HAP-1 (cell line): ENCODE measurements at regions not wholly inside any gene's neighbourhood (a gene's known extent, or its start where the extent isn't known, plus 50 kb on each side); places are given as distances from the start of the nearest gene placed in this dataset.

ENCODE experiments used
- DNase-seq, 2 experiments: peaks; one replicate each; pipeline ENCODE4 v3.0.0-alpha.2; 2016 to 2020; ENCODE audit warnings: low spot score in 2 of 2
- H3K27me3 ChIP-seq: fragments of 250-450 bp; sonication (Bioruptor Pico); 2 replicates; pipeline ENCODE4 v1.5.1; 2020; ENCODE audit warnings: low read depth, mild to moderate bottlenecking, moderate library complexity
- H3K36me3 ChIP-seq: fragments of 250-450 bp; sonication (Bioruptor Pico); replicated peaks from 2 replicates; pipeline ENCODE4 v1.5.1; 2020; ENCODE audit warnings: mild to moderate bottlenecking
- H3K4me1 ChIP-seq: fragments of 250-450 bp; sonication (Bioruptor Pico); 2 replicates; pipeline ENCODE4 v1.5.1; 2020; ENCODE audit warnings: mild to moderate bottlenecking
- H3K4me3 ChIP-seq: fragments of 250-450 bp; sonication (Bioruptor Pico); 2 replicates; pipeline ENCODE4 v1.5.1; 2020; ENCODE audit warnings: mild to moderate bottlenecking, moderate library complexity
- H3K9me3 ChIP-seq: fragments of 250-450 bp; sonication (Bioruptor Pico); 2 replicates; pipeline ENCODE4 v1.5.1; 2020; ENCODE audit warnings: mild to moderate bottlenecking, moderate library complexity
- in situ Hi-C: fragments of 300-500 bp; cut with MboI; formaldehyde crosslinking; loops from 3 replicates; pipeline ENCODE4 v1.14.3; 2020; ENCODE audit warnings: low sequenced_read_pairs, inconsistent platforms, mixed read lengths

DNA sequence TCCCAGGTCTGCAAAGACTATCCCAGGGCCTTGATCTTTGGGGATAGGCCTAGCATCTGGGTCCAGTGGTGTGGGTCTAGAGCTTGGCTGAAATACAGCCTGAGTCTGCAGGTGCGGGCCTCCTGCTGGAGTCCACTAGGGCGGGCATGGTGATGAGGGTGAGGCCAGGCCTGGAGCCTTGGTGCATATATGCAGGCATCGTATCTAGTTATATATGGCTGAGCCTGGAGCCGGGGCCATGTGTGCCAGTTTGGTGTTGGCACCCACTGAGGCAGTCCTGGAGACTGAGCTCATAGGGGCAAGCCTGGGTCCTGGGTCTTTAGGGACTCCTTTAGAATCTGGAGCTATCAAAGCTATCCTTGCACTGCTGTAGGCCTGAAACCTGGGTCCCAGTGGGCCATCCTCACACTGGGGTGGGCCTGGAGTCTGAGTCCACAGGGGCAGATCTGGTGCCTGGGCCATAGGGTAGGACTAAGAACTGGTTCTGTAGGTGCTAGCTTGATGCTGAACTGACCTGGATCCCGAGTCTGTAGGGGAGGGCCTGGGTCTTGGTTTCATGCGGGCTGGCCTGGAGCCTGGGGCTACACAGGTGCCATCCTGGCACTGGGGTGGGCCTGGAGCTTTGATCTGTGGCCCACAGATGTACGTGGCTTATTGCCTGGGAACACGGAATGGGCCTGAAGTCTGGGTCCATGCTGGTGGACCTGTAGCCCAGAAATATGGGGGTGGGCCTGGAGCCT is 346.5 kb upstream of the MEF2C start:
- Histone ChIP-seq H3K4me1 (no peaks in the 10 kb centered on the region), H3K9me3 (no peaks in the 10 kb centered on the region), H3K36me3 (no peaks in the 10 kb centered on the region), H3K4me3 (no peak overlapping the region), H3K27me3 (no peaks in the 10 kb centered on the region)
- in situ Hi-C loops, result no loop called here
- no peak for DNase-seq

DNA sequence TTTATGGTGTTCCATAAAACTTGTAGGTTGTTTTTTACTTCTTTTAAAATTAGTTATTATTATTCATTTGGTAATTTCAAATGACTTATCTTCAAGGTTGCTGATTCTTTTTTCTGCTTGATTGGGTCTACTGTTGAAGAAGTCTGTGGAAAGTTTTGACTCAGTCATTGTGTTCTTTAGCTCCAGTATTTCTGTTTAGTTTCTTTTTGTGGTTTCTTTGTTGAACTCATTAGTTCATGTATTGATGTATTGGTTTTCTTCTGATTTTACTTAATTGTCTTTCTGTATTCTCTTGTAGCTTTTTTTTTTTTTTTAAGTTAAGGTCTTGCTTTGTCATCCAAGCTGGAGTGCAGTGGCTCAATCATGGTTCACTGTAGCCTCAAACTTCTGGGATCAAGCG is 345.4 kb upstream of the MEF2C start:
- Histone ChIP-seq H3K4me1 (no peaks in the 10 kb centered on the region), H3K4me3 (no peak overlapping the region), H3K36me3 (no peaks in the 10 kb centered on the region), H3K27me3 (no peaks in the 10 kb centered on the region), H3K9me3 (no peaks in the 10 kb centered on the region)
- in situ Hi-C loops, result no loop called here
- DNase-seq, result no peak

DNA sequence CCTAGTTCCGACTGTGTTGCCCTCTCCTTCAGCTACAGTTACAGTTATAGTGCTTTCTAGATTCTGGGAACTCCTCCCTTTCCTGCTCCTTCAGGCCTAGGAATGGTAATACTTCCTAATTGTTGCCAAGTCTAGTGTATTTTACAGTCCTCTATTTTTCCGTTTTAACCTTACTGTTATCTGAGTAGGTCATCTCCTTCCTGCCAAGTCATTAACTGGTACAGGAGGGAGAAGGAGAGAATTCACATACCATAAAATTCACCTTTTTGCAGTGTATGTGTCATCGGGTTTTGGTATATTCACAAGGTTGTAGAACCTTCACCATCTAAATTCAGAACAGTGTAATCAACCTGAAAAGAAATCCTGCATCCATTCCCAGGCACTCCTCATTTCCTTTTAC is 335.4 kb upstream of the MEF2C start:
- Histone ChIP-seq H3K27me3 (no peaks in the 10 kb centered on the region), H3K36me3 (no peaks in the 10 kb centered on the region), H3K4me1 (no peaks in the 10 kb centered on the region), H3K9me3 (no peaks in the 10 kb centered on the region), H3K4me3 (no peak overlapping the region)
- in situ Hi-C loops, result no loop called here
- no peak for DNase-seq

DNA sequence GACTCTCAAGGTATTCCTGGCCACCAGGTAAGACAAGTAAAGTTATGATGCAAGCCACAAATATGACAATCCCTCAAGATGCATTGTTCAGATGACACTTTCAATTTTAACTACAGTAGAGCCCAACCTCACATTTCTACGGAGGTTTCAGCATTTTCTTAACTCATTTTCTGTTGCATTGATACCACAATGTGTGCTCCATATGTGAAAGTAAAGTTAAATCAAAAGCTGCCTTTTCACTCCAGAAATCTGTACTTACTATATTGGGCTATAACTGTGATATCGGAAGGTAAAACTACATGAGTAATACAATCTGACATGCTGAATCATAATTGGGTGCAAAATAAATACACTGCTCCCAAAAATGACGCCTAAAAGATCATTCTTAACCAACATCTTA is 333.6 kb upstream of the MEF2C start:
- no peaks in the 10 kb centered on the region for H3K36me3 ChIP-seq
- no peak for DNase-seq
- in situ Hi-C loops, result no loop called here
- H3K4me1 ChIP-seq, result no peaks in the 10 kb centered on the region
- H3K9me3 ChIP-seq, result no peaks in the 10 kb centered on the region
- no peaks in the 10 kb centered on the region for H3K27me3 ChIP-seq
- no peak overlapping the region for H3K4me3 ChIP-seq

DNA sequence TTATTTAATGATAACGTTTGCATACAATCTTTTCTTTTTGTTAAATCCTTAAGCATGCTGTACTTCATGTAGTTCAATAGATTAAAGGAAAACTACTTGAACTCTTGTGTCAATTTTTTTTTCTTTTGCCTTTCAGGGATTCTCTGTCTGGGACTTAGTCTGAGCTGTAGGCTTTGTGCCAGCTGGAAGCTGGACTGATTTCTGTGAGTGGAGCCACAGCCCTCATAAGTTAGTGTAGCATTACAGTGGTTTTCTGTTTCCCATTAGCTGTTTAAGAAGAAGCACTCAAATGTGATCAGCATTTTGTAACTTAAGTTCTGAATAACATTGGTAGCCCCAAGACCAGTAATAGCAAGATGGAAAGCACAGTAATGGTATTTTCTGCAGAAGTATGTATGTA is 330.6 kb upstream of the MEF2C start:
- in situ Hi-C loops, result no loop called here
- H3K9me3 ChIP-seq, result no peaks in the 10 kb centered on the region
- H3K27me3 ChIP-seq, result no peaks in the 10 kb centered on the region
- no peaks in the 10 kb centered on the region for H3K36me3 ChIP-seq
- H3K4me3 ChIP-seq, result no peak overlapping the region
- DNase-seq, result no peak
- H3K4me1 ChIP-seq, result no peaks in the 10 kb centered on the region

DNA sequence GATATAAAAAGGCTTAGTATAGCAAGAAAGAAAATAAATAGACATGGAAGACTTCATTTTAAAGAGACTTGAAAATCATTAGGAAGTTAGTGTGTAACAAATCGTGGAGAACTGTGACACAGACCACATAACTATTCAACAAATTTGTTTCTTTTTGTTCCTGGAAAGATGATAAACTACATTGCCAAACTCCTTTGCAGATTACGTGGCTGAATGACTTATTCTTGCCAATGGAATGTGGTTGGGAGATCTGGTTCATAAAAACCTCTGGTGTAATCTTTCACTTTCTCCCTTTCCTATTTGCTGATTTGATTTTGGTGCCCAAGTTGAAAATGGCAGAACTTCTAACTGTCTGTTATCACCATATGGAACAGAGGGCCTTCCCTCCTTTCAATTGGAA is 328.9 kb upstream of the MEF2C start:
- Histone ChIP-seq H3K9me3 (no peaks in the 10 kb centered on the region), H3K4me3 (no peak overlapping the region), H3K27me3 (no peaks in the 10 kb centered on the region), H3K4me1 (no peaks in the 10 kb centered on the region), H3K36me3 (no peaks in the 10 kb centered on the region)
- in situ Hi-C loops, result no loop called here
- DNase-seq, result no peak

DNA sequence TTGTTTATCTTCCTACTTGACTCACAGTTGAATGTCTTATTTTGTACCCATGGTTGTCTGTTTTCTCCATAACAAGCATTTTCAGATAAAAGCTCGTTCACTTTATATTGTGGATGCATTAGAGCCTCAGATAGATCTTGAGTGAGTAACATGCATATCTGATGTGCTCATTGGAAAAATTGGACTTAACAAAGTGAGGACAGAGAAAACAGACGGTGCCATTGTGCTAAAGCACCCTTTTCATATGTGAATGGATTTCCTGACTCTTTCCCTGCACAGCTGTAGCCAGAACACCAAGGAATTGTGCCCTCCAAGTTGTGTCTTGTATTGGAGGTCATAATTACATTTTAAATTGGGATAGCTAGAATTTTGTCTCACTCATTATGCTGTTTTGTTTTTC is 325.8 kb upstream of the MEF2C start:
- no peaks in the 10 kb centered on the region for H3K4me1 ChIP-seq
- in situ Hi-C loops, result no loop called here
- H3K4me3 ChIP-seq, result no peak overlapping the region
- H3K27me3 ChIP-seq, result no peaks in the 10 kb centered on the region
- DNase-seq, result no peak
- H3K36me3 ChIP-seq, result no peaks in the 10 kb centered on the region
- no peaks in the 10 kb centered on the region for H3K9me3 ChIP-seq

DNA sequence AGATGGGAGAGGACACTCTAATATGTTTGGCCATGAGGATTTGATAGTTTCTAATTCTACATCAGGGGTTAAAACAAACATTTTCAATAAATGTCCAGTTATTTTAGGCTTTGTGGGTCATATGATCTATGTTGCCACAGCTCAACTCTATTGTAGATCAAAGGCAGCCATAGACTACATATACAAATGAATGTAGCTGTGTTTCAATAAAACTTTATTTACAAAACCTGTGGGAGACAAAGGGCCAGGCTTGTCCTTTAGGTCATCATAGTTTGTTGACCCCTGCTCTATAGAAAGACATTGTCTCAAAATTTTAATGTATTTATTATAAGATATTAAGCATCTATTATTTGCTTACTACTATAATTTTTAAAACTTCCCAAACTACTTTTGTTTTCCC is 325.4 kb upstream of the MEF2C start:
- no peak for DNase-seq
- in situ Hi-C loops, result no loop called here
- Histone ChIP-seq H3K36me3 (no peaks in the 10 kb centered on the region), H3K27me3 (no peaks in the 10 kb centered on the region), H3K4me1 (no peaks in the 10 kb centered on the region), H3K4me3 (no peak overlapping the region), H3K9me3 (no peaks in the 10 kb centered on the region)

DNA sequence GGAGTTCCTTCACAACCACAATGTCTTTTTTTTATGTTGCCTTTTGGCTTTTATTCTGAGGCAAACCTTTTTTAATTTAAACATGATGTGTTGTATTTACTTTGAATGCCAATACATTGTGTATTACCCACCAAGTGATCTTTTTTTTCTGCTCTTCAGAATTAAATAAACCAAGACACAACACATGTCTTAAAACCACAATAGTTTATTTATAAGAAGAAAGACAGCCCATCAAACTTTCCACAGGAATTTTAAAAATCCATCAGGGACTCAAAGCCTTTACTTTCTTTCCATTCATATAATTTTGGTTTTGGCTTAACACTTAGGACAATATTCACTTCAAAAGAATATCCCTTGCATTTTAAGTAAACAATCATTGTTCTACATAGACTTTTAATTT is 321.8 kb upstream of the MEF2C start:
- Histone ChIP-seq H3K27me3 (no peaks in the 10 kb centered on the region), H3K36me3 (no peaks in the 10 kb centered on the region), H3K4me3 (no peak overlapping the region), H3K4me1 (no peaks in the 10 kb centered on the region), H3K9me3 (no peaks in the 10 kb centered on the region)
- in situ Hi-C loops, result no loop called here
- no peak for DNase-seq

DNA sequence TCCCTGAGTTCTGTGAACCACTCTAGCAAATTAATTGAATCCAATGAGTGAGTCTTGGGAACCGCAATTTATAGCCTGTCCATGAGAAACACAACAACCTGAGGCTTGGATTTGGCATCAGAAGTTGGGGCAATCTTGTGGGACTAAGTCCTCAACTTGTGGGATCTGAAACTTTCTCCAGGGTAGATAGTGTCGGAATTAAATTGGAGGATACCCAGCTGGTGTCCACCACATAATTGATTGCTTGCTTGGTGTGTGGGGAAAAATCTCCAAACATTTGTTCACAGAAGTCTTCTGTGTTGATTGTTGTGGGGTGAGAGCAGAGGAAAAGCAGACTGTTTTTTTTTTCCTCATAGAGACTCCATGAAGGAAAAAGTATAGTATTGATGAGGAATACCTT is 320.6 kb upstream of the MEF2C start:
- no peaks in the 10 kb centered on the region for H3K36me3 ChIP-seq
- no peak for DNase-seq

DNA sequence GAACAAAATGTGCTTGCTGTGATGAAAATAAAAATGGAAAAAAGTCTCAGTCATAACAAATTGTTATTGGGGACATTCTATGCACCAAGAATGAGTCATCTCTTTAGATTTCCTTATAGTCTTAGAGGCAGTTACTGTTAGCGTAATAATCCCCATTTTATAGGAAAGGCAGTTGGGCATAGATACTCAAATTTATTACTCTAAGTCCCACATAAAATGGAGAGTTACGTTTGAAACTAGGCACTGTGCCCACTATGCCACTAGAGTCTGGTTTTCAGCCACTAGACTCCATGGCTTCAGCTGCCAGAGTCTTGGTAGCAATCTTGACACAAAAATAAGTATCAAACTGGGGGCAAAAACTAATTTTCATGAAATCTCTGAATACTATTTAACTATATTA is 317.9 kb upstream of the MEF2C start:
- Histone ChIP-seq H3K36me3 (no peaks in the 10 kb centered on the region), H3K4me1 (no peaks in the 10 kb centered on the region), H3K4me3 (no peak overlapping the region), H3K9me3 (no peaks in the 10 kb centered on the region), H3K27me3 (no peaks in the 10 kb centered on the region)
- DNase-seq, result no peak
- in situ Hi-C loops, result no loop called here

More for the DNA sequence above, 320.6 kb upstream of the MEF2C start:
- H3K4me3 ChIP-seq, result no peak overlapping the region
- H3K9me3 ChIP-seq, result no peaks in the 10 kb centered on the region
- no peaks in the 10 kb centered on the region for H3K27me3 ChIP-seq
- H3K4me1 ChIP-seq, result no peaks in the 10 kb centered on the region
- in situ Hi-C loops, result no loop called here

DNA sequence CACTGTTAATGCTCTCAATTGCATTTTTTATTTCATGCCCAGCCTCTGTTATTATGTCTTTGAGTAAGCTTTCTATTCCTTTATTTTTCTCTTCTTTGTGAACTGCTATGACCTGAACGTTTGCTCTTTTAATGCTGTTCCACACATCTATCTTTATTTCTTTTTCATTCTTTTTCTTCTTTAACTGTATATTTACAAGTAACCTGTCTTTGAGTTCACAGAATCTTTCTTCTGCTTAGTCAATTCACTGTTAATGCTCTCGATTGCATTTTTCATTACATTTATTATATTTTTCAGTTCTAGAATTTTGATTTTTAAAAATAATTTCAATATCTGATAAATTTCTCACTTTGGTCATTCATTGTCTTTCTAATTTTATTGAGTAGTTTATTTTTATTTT is 316.3 kb upstream of the MEF2C start:
- Histone ChIP-seq H3K4me3 (no peak overlapping the region), H3K4me1 (no peaks in the 10 kb centered on the region), H3K27me3 (no peaks in the 10 kb centered on the region), H3K36me3 (no peaks in the 10 kb centered on the region), H3K9me3 (no peaks in the 10 kb centered on the region)
- in situ Hi-C loops, result no loop called here
- no peak for DNase-seq

DNA sequence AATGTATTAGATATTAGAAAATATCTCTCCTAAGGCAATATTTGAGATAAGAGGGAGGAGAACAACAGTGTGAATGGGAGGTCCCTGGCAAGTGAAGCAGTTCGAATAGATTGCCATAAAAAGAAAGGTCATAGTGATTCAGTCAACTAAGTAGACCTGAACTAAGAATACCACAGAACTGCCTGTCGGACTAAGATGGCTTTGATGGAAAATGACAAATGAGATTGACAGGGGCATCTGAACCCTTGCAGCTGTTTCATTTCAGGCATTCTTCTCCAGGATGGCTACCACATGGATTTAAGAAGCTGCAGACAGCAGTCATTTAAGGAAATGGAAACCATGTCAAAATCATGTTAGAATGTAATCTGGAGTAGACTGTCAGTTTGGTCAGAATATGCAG is 308.4 kb upstream of the MEF2C start:
- Histone ChIP-seq H3K9me3 (no peaks in the 10 kb centered on the region), H3K27me3 (no peaks in the 10 kb centered on the region), H3K4me3 (no peak overlapping the region), H3K4me1 (no peaks in the 10 kb centered on the region), H3K36me3 (no peaks in the 10 kb centered on the region)
- no peak for DNase-seq
- in situ Hi-C loops, result no loop called here

DNA sequence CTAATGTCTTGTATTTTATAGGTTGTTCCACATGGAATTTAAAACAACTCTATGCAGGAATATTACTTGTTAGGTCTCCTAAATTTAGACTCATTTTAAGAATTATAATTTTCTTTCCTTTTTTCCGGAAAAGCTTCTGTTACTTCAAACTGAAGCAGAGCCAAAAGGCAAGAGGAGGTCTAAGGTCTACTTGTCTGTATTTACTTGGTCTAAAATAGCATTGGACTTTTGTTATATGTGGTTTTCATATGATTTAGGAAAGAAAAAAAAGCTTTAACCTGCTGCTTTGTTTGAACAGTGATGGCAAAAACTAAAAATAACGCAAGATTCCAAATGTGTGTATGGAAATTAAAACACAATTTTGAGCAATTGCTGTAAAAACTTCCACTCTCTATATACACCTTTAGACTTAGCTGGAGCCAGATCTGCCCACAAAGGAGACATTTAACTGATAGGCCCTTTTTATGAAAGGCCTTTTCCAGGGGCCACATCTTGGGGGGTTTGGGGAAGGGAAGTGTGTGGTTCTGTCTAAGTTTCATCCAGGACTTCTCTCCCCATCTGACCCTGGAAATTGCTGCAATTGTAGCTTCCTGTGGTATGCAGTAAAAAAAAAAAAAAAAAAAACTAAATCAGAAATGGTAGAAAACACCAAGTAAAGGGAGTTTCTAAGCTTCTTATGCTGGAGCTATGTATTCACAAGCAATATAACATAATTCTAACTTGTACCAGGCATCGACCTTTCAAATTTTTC is 307.7 kb upstream of the MEF2C start:
- Histone ChIP-seq H3K9me3 (no peaks in the 10 kb centered on the region), H3K4me1 (no peaks in the 10 kb centered on the region), H3K4me3 (no peak overlapping the region), H3K36me3 (no peaks in the 10 kb centered on the region), H3K27me3 (no peaks in the 10 kb centered on the region)
- in situ Hi-C loops, result no loop called here
- no peak for DNase-seq
